HEK293T (cell line): ENCODE measurements at regions not wholly inside any gene's neighbourhood (a gene's known extent, or its start where the extent isn't known, plus 50 kb on each side); places are given as distances from the start of the nearest gene placed in this dataset.
"Not testable (repeated sequence)": the region's sequence is repeated elsewhere in the genome, so short reads cannot be mapped to it uniquely, and the experiment has no call there.

Experiments used
- CTCF ChIA-PET: fragments of 350-600 bp; formaldehyde crosslinking; extraction: SDS; loops from one replicate; lab custom pipeline; 2021; ENCODE audit warnings: antibody characterized with exemption, inconsistent platforms; lab: Yijun Ruan, JAX
- POLR2A ChIA-PET: fragments of 350-600 bp; formaldehyde crosslinking; extraction: SDS; loops from one replicate; lab custom pipeline; 2020; ENCODE audit warnings: antibody characterized with exemption, inconsistent platforms; lab: Yijun Ruan, JAX
- DNase-seq: peaks from one replicate; pipeline ENCODE4 v3.0.0; 2012; ENCODE audit warnings: mixed read lengths; ENCODE audit errors: extremely low spot score
- ARNT ChIP-seq: fragments of 450-650 bp; IDR thresholded peaks from 2 replicates; pipeline ENCODE4 v1.6.1; 2017; ENCODE audit warnings: mild to moderate bottlenecking
- BHLHE40 ChIP-seq: fragments of 450-650 bp; IDR thresholded peaks from 2 replicates; pipeline ENCODE4 v1.6.1; 2016; ENCODE audit warnings: mild to moderate bottlenecking, moderate library complexity, borderline replicate concordance
- CTBP1 ChIP-seq: fragments of 450-650 bp; IDR thresholded peaks from 2 replicates; pipeline ENCODE4 v1.6.1; 2016; ENCODE audit warnings: borderline replicate concordance
- ELF4 ChIP-seq: fragments of 450-650 bp; IDR thresholded peaks from 2 replicates; pipeline ENCODE4 v1.6.1; 2017; ENCODE audit warnings: antibody characterized with exemption
- FOXA1 ChIP-seq: fragments of 450-650 bp; IDR thresholded peaks from 2 replicates; pipeline ENCODE4 v1.6.1; 2016; ENCODE audit warnings: mild to moderate bottlenecking
- FOXK2 ChIP-seq: fragments of 450-650 bp; IDR thresholded peaks from 2 replicates; pipeline ENCODE4 v1.6.1; 2016; ENCODE audit warnings: mild to moderate bottlenecking
- FOXM1 ChIP-seq: fragments of 450-650 bp; IDR thresholded peaks from 2 replicates; pipeline ENCODE4 v1.6.1; 2017; ENCODE audit warnings: mild to moderate bottlenecking, borderline replicate concordance
- HDGF ChIP-seq: fragments of 450-650 bp; IDR thresholded peaks from 2 replicates; pipeline ENCODE4 v1.6.1; 2017; ENCODE audit warnings: antibody characterized with exemption, borderline replicate concordance
- L3MBTL2 ChIP-seq: fragments of 450-650 bp; conservative IDR thresholded peaks from 2 replicates; pipeline ENCODE4 v1.6.1; 2016; ENCODE audit warnings: mild to moderate bottlenecking
- LEF1 ChIP-seq: fragments of 450-650 bp; IDR thresholded peaks from 2 replicates; pipeline ENCODE4 v1.6.1; 2017; ENCODE audit warnings: mild to moderate bottlenecking, borderline replicate concordance
- NFRKB ChIP-seq: fragments of 450-650 bp; IDR thresholded peaks from 2 replicates; pipeline ENCODE4 v1.6.1; 2016; ENCODE audit warnings: mild to moderate bottlenecking, moderate library complexity
- SP1 ChIP-seq: fragments of 450-650 bp; IDR thresholded peaks from 2 replicates; pipeline ENCODE4 v1.6.1; 2017
- SUZ12 ChIP-seq: fragments of 450-650 bp; IDR thresholded peaks from 2 replicates; pipeline ENCODE4 v1.6.1; 2016; ENCODE audit warnings: mild to moderate bottlenecking
- TARDBP ChIP-seq: fragments of 450-650 bp; IDR thresholded peaks from 2 replicates; pipeline ENCODE4 v1.6.1; 2016
- TF ChIP-seq, protein P1 (sequence below): fragments of 450-650 bp; IDR thresholded peaks from 2 replicates; pipeline ENCODE4 v1.6.1; 2016

DNA sequence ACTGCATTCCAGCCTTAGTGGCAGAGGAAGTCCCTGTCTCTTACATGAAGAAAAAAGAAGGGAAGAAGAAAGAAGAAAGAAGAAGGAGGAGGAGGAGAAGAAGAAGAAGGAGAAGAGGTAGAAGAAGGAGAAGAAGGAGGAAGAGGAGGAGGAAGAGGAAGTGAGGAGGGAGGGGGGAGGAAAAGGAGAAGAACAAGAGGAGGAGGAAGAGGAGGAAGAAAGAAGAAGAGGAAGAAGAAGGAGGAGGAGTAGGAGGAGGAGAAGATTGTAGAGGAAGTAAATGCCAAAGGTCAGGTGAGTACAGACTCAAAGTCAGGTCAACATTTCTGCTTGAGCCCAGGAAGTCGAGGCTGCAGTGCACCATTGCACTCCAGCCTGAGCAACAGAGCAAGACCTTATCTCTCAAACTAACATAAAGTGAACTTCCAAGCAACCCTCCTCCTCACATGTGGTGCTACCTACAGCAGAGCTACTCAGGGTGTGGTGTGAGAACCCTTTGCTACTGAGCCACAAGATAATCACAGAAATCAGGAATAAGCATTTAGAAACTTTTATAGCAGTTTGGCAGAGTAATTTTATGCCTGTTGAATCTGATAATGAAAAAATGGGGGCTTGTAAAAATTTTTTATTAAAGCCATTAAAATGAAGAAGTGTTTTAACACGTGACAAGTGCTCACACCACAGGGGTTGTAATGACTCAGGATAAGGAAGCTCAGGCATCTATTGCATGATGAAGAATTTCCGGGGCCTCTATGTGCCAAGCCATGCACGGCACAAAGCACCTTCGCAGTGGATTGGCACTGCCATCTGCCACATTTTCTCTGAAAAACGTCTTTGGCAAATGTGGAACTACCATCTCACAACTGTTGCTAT is 224.9 kb upstream of the AUTS2 start:
- TF ChIP-seq FOXM1 (no peak), LEF1 (no peak), ELF4 (no peak), L3MBTL2 (0 out of 2 replicates have a peak, but pooled peaks have one; percentile 22), CTBP1 (no peak), BHLHE40 (no peak), FOXK2 (no peak)
- TF ChIP-seq, protein P1, sequence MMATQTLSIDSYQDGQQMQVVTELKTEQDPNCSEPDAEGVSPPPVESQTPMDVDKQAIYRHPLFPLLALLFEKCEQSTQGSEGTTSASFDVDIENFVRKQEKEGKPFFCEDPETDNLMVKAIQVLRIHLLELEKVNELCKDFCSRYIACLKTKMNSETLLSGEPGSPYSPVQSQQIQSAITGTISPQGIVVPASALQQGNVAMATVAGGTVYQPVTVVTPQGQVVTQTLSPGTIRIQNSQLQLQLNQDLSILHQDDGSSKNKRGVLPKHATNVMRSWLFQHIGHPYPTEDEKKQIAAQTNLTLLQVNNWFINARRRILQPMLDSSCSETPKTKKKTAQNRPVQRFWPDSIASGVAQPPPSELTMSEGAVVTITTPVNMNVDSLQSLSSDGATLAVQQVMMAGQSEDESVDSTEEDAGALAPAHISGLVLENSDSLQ, result 0 out of 2 replicates have a peak, but pooled peaks have one; percentile 14
- ChIA-PET CTCF (interaction anchor here (0.6 to 1.0 kb wide), 2 partner anchors 371 to 487 kb away, joined by 3 to 4 read pairs; no protein-coding TSS in a partner anchor), POLR2A (no interaction called here)
- no peak for DNase-seq

DNA sequence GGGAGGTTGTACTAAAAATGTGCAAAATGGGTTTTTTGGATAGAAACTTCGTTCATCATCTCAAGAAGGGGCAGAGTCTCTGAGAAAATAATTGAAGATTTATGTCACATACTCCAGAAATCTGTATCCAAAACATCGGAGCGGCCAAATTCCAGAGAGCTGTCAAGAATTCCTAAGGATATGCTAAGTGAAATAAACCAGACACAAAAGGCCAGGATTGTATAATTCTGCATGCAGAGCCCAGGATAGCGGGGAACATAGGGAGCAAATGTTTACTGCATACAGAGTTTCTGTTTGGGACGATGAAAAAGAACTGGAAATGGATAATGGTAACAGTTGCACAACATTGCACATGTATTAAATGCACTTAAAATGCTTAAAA is 224.2 kb upstream of the AUTS2 start:
- POLR2A ChIA-PET, result no interaction called here
- no peak for DNase-seq
- TF ChIP-seq TARDBP (no peak), L3MBTL2 (no peak), SUZ12 (no peak), CTBP1 (no peak), ARNT (no peak), FOXA1 (no peak), LEF1 (no peak), HDGF (no peak), FOXK2 (no peak)
- TF ChIP-seq, protein P1, result no peak
- CTCF ChIA-PET, result interaction anchor here (1.0 kb wide), 1 partner anchor 370 kb away, joined by 4 read pairs; no protein-coding TSS in a partner anchor

DNA sequence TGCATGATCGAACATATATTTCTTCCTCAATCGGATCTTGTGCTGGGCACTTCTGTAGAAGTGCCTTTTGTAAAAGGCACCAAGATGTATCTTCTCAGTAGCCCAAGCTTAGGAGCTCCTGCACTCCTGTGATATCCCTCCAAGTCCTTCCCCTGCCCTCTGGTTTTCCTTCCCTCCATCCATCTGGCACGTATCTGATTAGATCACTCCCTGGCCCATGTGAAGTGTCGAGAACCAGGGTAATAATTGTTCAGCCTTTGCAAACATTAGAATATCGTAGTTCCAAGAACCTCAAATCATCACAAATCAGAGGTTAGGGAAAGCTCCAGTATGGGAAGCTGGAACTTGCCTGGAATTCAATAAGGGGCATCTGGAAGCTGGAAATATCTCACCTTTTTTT is 221.1 kb upstream of the AUTS2 start:
- TF ChIP-seq SP1 (no peak), ARNT (no peak), L3MBTL2 (no peak), FOXM1 (no peak), ELF4 (no peak), CTBP1 (no peak), TARDBP (no peak)
- TF ChIP-seq, protein P1, result no peak
- no peak for DNase-seq
- POLR2A ChIA-PET, result no interaction called here
- CTCF ChIA-PET, result interaction anchor here (0.6 kb wide), 1 partner anchor 35 kb away, joined by 4 read pairs; no protein-coding TSS in a partner anchor

DNA sequence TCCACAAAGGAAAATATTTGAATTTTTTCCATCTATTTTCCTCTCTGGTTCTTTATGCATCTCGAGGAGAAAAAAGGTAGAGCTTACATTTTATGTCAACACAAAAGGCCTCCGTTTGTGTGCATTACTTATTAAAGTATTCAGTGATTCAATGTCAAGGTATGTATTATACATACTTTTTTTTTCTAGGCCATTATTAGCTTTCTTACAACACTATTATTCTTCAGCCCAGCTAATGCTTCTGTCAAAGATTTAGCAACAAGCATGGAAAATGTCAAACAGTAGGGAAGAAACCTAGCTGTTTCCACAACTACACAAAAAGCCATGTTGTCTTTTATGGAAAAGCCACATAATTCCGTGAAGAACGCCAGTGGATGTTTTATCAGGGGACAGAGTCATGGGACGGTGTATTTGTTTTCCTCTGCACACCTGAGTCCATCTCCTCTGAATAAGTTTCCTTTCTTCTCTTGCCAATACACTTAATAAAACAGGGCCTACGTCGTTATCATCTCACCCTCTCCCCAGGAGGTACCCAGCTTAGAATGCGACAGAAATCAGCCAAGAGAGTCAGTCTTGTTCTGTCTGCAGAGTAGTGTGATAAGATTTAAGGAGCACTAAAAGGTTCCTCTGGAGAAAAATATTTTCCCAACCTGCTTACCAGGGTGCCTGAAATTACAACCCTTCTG is 209.7 kb upstream of the AUTS2 start:
- TF ChIP-seq ELF4, result no peak
- TF ChIP-seq SUZ12, result no peak
- TF ChIP-seq, protein P1, result no peak
- TF ChIP-seq NFRKB, result no peak
- TF ChIP-seq TARDBP, result no peak
- no peak for DNase-seq
- POLR2A ChIA-PET, result no interaction called here
- CTCF ChIA-PET, result no interaction called here

DNA sequence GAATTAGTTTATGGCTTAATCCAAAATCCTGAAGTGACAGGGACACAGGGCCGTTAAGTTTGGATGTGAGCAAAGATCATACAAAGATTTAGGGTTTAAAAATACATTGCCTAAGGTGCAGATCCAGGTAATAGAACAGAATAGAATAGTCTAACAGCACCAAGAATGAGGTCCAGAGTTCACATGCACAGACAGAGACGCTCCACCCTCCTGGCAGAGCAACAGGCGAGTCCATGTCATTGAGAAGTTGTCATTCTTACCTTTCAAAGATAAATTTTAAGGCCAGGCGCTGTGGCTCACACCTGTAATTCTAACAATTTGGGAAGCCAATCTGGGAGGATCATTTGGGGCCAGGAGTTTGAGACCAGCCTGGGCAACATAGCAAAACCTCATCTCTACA is 209.1 kb upstream of the AUTS2 start:
- ChIA-PET CTCF (no interaction called here), POLR2A (no interaction called here)

DNA sequence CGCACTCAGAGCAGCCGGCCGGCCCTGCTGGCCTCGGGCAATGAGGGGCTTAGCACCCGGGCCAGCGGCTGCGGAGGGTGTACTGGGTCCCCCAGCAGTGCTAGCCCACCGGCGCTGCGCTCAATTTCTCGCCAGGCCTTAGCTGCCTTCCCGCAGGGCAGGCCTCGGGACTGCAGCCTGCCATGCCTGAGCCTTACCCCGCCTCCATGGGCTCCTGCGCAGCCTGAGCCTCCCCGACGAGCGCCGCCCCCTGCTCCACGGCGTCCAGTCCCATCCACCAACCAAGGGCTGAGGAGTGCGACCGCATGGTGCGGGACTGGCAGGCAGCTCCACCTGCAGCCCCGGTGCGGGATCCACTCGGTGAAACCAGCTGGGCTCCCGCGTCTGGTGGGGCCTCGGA is 204.4 kb upstream of the AUTS2 start:
- CTCF ChIA-PET, POLR2A ChIA-PET, DNase-seq: not testable (repeated sequence)

More for the DNA sequence above, 209.1 kb upstream of the AUTS2 start:
- TF ChIP-seq BHLHE40, result no peak
- TF ChIP-seq, protein P1, result no peak
- DNase-seq, result no peak
